Midbrain (tissue), 1 donor: ENCODE measurements at regions not wholly inside any gene's neighbourhood (a gene's known extent, or its start where the extent isn't known, plus 50 kb on each side); places are given as distances from the start of the nearest gene placed in this dataset.
A peak's percentile ranks its signal among the peaks of the same experiment; 100 is the strongest.

Experiments
- DNase-seq: peaks from one replicate; lab custom pipeline; 2025; lab: John Stamatoyannopoulos, UW

GRCh38 chr5:81855591-81855990 is 104.7 kb upstream of the SSBP2 start:
- no peak for DNase-seq

DNA sequence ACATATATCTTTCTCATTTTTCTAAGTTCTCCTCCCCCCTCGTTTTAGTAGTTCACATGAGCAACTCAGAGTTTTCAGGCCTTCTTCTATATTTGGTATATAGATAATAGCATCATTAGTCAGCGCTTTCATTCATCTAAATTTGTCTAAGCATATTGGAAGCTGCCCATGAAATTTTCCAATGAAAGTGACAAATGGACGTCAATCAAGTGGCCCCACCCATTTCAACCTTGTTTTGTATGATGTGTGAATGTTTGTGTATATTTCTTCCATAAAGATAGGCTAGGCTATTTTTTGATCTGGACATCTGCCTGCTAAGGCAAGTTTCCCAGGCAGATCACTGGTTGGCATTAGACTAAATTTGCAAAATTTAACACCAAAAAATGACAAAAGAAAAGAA is 104.0 kb upstream of the SSBP2 start:
- no peak for DNase-seq

GRCh38 chr5:81854485-81854884 is 103.6 kb upstream of the SSBP2 start:
- DNase-seq = peak; percentile 14

DNA sequence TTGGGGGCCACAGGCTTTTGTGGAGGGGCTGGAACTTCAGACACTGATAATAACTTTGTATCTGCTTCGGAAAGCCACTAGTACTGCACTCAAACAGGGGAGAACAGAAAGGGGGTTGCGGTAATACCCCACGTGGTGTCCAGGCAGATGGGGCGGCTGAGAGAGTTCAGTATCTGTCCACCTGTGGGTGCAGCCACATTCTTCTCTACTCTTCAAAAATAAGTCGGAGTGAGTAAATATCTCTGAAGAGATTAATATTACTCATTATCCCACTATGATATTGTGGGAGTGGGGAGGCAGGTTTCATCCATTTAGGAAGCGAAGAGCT is 102.1 kb upstream of the SSBP2 start:
- DNase-seq = no peak

DNA sequence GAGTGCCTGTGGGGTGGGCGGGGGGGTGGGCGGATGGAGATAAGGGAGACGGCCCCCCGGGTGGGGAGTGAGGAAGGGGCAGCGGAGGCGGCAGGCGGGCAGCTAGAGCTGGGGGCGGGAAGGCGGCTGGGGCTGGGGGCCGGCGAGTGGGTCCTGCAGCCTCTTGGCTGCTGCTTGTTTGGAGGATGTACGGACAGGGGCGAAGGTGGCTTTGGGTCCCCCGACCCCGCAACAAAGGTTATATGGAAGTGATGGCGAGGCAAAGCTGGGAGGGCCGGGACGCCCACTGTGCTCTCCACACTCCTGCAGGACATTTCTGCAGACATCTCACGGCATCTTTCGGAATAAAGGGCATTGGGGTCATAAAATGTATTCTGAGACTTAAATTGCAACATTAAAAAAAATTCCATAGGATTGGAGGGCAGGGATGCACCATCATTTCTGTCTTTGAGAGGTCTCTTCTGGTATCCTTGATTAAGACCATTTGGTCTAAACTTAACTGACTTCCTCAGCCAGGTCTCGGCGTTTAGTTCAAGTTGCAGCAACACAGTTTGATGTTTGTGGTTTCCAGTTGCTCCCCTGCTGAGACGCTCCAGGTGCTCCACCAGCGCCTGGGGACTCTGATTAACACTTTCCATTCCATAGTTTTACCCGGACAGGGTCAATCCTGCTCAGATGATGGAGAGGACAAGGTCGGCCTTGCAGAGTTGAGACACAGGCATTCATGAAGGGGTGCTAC is 101.6 kb upstream of the SSBP2 start:
- peak; percentile 31 for DNase-seq

GRCh38 chr5:81851481-81852178 is 100.7 kb upstream of the SSBP2 start:
- peak; percentile 97 for DNase-seq

DNA sequence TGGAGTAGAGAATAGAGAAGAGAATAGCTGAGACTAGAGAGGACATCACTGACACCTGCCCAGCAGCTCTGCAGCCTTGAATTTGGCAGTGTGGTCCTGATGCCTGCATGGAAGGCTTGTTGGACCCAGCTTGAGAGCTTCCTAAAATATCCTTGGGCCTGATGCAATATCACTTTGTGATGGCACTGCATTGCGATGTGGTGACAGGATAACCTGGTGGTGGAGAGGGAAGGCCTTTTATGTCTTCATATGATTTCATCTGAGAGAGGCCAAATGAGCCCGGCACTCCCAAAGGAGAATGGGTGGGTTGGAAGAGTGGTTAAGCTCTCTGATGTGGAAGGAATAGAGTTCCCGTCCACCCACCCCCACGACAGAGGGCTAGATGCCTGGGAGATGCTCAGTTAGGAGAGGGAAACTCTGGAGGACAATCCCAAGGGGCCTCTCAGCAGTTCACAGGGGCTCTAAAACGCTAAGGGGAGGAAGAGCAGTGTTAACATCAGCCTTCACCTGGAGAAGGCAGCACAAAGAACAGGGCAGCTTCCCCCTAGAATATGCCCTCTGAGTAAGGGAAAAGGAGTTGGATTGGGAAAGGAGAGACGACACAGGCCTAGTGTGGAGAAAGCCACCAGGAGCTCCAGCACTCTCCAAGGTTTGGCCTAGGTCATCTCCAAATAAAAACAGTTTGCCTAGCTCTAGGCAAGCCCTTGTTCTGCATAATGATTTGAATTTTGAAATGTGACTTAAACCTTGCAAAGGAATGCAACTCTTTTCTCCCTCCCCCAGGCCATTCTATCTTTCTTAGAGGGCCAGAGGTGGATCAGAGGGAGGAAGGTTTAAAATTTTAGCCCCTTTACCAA is 99.8 kb upstream of the SSBP2 start:
- no peak for DNase-seq

DNA sequence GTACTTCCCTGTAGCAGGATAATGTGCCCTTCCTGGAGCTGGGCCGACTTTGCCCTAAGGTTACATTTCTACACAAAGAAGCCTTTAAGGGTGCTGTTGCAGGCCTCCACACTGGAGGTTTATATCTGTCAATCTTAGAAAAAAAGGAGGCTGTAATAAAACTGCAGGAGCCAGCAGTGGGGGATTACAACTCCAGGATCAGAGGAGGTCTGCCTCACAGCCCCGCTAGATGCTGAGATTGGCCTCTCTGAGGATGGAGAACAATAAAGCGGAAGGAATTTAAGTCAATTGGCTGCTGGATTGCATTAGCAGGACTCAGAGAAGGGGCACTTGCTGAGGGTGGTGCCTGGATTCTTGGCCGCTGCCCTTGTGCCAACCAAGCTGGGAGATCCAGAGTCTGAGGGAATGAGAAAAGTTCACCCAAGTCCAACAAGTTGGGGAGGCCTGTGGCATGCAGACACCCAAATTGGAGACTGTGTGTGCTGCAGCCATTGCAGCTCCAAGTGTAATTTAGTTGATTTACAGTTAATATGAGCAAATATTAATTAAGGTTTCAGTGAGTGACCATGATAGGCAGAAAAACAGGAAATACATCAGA is 99.0 kb upstream of the SSBP2 start:
- DNase-seq = peak; percentile 20

DNA sequence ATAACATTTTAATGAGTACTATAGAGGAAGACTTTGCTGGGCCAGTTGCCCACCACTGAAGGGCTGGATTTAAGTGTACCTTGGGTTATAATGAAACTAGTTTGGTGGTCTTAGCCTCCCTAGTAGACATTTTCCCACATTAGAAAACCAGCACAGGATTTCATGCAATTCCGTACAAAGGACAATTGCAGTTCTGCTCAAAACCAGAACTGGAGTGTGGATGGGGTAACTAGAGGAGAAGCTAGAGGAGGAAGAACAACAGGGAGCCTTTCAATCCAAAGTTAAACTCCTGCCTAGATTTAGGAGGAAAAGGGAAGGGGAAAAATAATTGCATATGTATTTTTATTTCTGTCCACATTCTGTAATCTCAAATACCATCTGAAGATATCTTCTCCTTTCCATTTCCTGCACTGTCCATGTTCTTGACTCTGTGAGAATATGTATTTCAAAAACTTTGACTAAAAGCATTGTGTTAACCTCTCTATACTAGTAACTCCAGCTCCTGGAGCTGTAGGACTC is 97.5 kb upstream of the SSBP2 start:
- DNase-seq = peak; percentile 77

DNA sequence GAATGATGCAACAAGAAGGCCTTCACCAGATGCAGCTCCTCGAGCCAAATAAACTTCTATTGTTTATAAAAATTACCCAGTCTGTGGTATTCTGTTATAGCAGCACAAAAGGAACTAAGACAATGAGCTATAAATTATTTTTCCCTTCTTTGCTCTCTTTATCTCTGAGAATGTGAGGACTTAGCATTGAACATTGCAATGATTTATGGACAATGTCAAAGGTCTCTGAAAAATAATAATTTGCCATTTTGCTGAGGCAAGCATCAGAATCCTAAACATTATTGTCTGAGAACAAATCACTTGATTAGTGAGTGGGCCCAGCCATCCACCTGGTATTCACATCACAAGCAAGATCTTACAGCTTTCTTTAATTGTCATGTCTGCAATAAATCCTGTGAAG is 95.4 kb upstream of the SSBP2 start:
- no peak for DNase-seq

DNA sequence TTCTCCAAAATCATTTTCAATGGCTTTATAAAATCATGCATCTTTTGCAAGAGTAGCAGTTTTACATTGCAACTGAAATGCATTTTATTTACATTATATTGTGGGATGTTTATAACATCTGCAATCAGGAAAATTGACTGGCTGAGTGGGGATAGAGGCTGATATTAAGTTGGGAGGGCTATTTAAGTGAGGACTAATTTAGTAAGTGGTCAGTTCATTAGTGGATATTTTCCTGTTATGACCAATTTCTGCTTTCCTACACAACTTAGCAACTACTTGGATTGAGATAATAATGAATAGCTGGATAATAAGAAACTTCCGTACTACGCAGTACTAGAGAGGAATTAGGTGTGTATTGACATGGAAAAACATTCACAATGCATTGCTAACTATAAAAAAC is 92.9 kb upstream of the SSBP2 start:
- DNase-seq = no peak

- no peak for DNase-seq
Observed at GRCh38 chr5:81842795-81843398, 92.0 kb upstream of the SSBP2 start.

DNA sequence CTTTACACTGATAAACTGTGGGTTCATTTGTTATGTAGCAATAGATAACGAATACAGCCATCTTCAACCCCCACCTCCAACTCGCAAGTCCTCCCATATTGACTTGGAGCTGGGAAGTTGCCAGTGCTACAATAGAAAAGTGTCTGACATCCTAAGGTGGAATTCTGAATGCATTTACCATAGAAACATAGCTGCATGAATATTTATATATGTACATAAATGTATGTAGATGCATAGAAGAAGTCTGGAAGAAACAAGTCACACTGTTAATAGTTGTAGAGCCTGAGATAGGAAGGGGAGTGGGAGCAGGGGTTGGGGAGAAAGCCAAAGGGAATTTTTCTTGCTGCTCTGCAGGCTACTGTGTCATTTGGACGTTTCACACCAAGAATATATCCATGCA is 88.1 kb upstream of the SSBP2 start:
- no peak for DNase-seq

DNA sequence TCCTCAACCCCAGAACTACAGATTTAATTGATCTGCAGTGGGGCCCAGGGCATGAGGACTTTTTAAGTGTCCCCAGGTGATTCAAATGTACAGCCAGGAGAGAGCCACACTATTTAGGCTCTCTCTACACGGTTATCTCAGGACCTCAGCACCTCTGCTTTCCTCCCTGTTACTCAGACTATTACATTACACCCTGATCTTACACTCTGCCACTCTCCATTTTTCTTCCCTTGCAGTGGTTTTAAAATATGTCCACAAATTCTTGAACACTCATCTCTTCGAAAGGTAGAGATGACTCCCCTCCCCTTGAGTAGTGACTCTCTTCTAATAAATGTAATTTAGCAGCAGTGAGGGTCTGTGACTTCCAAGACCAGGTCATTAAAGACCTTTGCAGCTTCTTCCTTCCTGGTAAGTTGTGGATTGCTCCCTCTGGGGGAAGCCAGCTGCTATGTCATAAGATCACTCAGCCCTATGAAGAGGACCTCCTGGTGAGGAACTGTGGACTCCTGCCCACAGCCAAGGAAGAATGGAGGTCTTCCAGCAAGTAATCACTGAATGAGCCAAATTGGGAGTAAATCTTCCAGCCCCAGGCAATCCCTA is 87.5 kb upstream of the SSBP2 start:
- DNase-seq = peak; percentile 53

DNA sequence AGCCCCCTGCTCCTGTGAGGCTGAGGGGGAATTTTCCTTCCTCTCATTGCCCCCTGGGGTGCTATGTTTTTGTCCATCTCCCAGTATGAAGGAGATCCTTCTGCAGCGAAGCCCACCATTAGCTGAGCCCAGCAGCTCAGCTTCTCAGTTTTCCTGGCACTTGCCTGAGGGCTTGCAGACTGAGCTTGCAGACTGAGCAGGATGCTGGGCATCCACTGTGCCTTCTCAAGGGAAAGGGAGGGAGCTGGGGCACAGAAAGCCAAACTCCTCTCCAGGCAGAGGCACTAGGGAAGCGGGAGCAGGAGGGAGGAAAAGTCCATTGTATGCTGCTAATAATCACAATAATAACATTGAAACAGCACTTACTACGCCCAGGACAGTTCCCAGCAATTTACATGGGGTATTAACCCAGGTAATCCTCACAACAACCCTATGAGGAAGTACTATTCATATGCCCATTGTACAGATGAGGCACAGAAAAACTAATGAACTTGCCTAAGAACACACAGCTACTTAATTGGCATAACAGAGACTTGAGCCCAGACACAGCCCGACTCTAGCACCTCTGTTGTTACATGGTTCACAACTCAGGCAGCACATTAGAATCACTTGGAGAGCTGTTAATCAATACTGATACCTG is 86.9 kb upstream of the SSBP2 start:
- DNase-seq = no peak

- DNase-seq = no peak
Observed at GRCh38 chr5:81835814-81836367, 85.0 kb upstream of the SSBP2 start.

GRCh38 chr5:81834021-81834660 is 83.2 kb upstream of the SSBP2 start:
- no peak for DNase-seq

DNA sequence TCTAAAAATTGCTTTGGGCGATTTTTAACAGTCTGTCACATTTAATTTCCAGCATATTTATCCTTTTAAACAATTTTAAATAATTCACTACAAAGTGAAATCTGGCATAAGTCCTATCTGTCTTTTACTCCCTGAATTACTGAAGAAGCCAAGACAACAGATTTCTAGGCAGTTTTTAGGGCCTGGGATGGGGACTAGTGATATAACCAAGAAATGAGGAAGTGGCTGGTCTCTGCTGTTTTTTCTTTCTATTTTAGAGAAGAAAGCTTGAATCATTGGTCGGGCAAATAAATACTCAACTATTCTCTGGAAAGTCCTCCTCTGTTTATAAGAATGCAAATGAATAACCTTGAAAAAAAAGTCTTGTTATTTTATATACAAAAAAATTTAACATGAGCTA is 79.7 kb upstream of the SSBP2 start:
- no peak for DNase-seq

DNA sequence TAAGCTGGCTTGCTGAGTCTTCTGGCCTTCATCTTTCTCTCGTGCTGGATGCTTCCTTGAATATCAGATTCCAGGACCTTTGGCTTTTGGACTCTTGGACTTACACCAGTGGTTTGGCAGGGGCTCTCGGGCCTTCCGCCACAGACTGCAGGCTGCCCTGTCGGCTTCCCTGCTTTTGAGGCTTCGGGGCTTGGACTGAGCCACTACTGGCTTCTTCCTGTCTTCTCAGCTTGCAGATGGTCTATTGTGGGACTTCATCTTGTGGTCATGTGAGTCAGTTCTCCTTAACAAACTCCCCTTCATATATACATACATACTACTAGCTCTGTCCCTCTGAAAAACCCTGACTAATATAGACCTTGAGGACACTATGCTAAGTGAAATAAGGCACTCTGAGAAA is 78.3 kb upstream of the SSBP2 start:
- no peak for DNase-seq

GRCh38 chr5:81827500-81827899 is 76.6 kb upstream of the SSBP2 start:
- no peak for DNase-seq
